NT2/D1 (cell line): ENCODE measurements at regions not wholly inside any gene's neighbourhood (a gene's known extent, or its start where the extent isn't known, plus 50 kb on each side); places are given as distances from the start of the nearest gene placed in this dataset.

Experiments
- SUZ12 ChIP-seq: IDR thresholded peaks from 2 replicates; pipeline ENCODE4 v1.6.1; 2011; ENCODE audit not compliant: insufficient read length, insufficient read depth; ENCODE audit errors: extremely low read depth
- YY1 ChIP-seq: IDR thresholded peaks from 2 replicates; pipeline ENCODE4 v1.6.1; 2011; ENCODE audit not compliant: insufficient read length, insufficient read depth

DNA sequence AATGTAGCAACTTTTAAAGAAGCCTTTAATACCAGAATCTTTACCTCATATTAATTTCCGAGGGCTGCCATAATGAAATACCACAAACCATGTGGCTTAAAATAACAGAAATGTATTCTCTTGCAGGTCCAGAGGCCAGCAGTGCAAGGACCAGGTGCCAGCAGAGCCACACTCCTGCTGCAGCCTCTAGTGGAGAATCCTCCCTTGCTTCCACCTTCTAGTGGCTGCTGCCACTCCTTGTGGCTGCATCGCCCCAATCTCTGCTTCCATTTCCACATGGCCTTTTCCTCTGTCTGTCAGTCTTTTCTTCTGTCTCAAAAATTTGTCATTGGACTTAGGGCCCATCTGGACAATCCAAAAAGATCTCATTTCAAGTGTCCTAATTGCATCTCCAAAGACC is 401.5 kb downstream of the EFNA5 start:
- no peak for TF ChIP-seq YY1
- TF ChIP-seq SUZ12, result no peak
